ENCODE measurements at regions not wholly inside any gene's neighbourhood (a gene's known extent, or its start where the extent isn't known, plus 50 kb on each side); places are given as distances from the start of the nearest gene placed in this dataset.

GRCh38 chr12:66786531-66787308, 107.8 kb upstream of the GRIP1 start:
- intact Hi-C loops (cut with micrococcal nuclease): no loop called here
- no peak for ATAC-seq
- Mint-ChIP-seq H3K9me3 (no peaks in the 10 kb centered on the region), H3K27ac (no peak overlapping the region), H3K4me1 (peaks cover 0 to 5% of the 10 kb centered on the region in 2 donors), H3K4me3 (no peak overlapping the region), H3K27me3 (ENCODE audit: low read depth in 2 of 2) (peaks cover 0 to 3% of the 10 kb centered on the region in 2 donors), H3K36me3 (no peaks in the 10 kb centered on the region)
- no peak for DNase-seq
- H3K27me3 ChIP-seq (ENCODE audit: control insufficient read depth, insufficient read depth, low read length): no peaks in the 10 kb centered on the region
- no peak overlapping the region for H3K27ac ChIP-seq (ENCODE audit: low read length)
- no peak overlapping the region for H3K4me3 ChIP-seq (ENCODE audit: low read length)
- no peaks in the 10 kb centered on the region for H3K4me1 ChIP-seq (ENCODE audit: control insufficient read depth, insufficient read depth, low read length)
- TF ChIP-seq CTCF (IDR thresholded peaks at IDR 0.05): no peak
- H3K36me3 ChIP-seq (ENCODE audit: control insufficient read depth, insufficient read depth, low read length): no peaks in the 10 kb centered on the region
- no peaks in the 10 kb centered on the region for H3K9me3 ChIP-seq (ENCODE audit: control insufficient read depth, insufficient read depth, low read length)
- 78% methylated on average over 3 of the region's 4 CpGs for WGBS (ENCODE audit: insufficient coverage)

GRCh38 chr12:66799551-66799950, 120.7 kb upstream of the GRIP1 start:
- Histone ChIP-seq H3K4me3 (ENCODE audit: low read length) (no peak overlapping the region), H3K36me3 (ENCODE audit: control insufficient read depth, insufficient read depth, low read length) (no peaks in the 10 kb centered on the region), H3K4me1 (ENCODE audit: control insufficient read depth, insufficient read depth, low read length) (no peaks in the 10 kb centered on the region), H3K9me3 (ENCODE audit: control insufficient read depth, insufficient read depth, low read length) (no peaks in the 10 kb centered on the region), H3K27me3 (ENCODE audit: control insufficient read depth, insufficient read depth, low read length) (no peaks in the 10 kb centered on the region), H3K27ac (ENCODE audit: low read length) (no peak overlapping the region)
- DNase-seq: no peak
- H3K9me3 Mint-ChIP-seq: no peaks in the 10 kb centered on the region
- H3K27me3 Mint-ChIP-seq (ENCODE audit: low read depth in 2 of 2): peaks cover 9 to 15% of the 10 kb centered on the region in 2 donors
- no peaks in the 10 kb centered on the region for H3K36me3 Mint-ChIP-seq
- intact Hi-C loops (cut with micrococcal nuclease): no loop called here
- H3K27ac Mint-ChIP-seq: no peak overlapping the region
- peaks cover 6% of the 10 kb centered on the region in 2 donors for H3K4me1 Mint-ChIP-seq
- TF ChIP-seq CTCF (IDR thresholded peaks at IDR 0.05): no peak
- no peak for ATAC-seq
- no peak overlapping the region for H3K4me3 Mint-ChIP-seq
- WGBS (ENCODE audit: insufficient coverage): 100% methylated on average over 1 of the region's 2 CpGs

GRCh38 chr12:66800046-66800445, 121.2 kb upstream of the GRIP1 start:
- peaks cover 6% of the 10 kb centered on the region in 2 donors for H3K4me1 Mint-ChIP-seq
- no peak overlapping the region for H3K27ac ChIP-seq (ENCODE audit: low read length)
- H3K4me1 ChIP-seq (ENCODE audit: control insufficient read depth, insufficient read depth, low read length): no peaks in the 10 kb centered on the region
- ATAC-seq: no peak
- no peak overlapping the region for H3K4me3 Mint-ChIP-seq
- no peaks in the 10 kb centered on the region for H3K36me3 Mint-ChIP-seq
- H3K9me3 ChIP-seq (ENCODE audit: control insufficient read depth, insufficient read depth, low read length): no peaks in the 10 kb centered on the region
- no peak for DNase-seq
- no peaks in the 10 kb centered on the region for H3K36me3 ChIP-seq (ENCODE audit: control insufficient read depth, insufficient read depth, low read length)
- peaks cover 9 to 20% of the 10 kb centered on the region in 2 donors for H3K27me3 Mint-ChIP-seq (ENCODE audit: low read depth in 2 of 2)
- TF ChIP-seq CTCF (IDR thresholded peaks at IDR 0.05): no peak
- H3K4me3 ChIP-seq (ENCODE audit: low read length): no peak overlapping the region
- intact Hi-C loops (cut with micrococcal nuclease): no loop called here
- no peaks in the 10 kb centered on the region for H3K27me3 ChIP-seq (ENCODE audit: control insufficient read depth, insufficient read depth, low read length)
- WGBS (ENCODE audit: insufficient coverage): 100% methylated on average over 1 of the region's 1 CpG
- no peak overlapping the region for H3K27ac Mint-ChIP-seq
- H3K9me3 Mint-ChIP-seq: no peaks in the 10 kb centered on the region

- no peaks in the 10 kb centered on the region for H3K36me3 ChIP-seq (ENCODE audit: control insufficient read depth, insufficient read depth, low read length)
- 87% methylated on average over 14 of the region's 14 CpGs for WGBS (ENCODE audit: insufficient coverage)
These were observed 125.1 kb upstream of the GRIP1 start for GRCh38 chr12:66803930-66804329.

More at GRCh38 chr12:66803930-66804329, 125.1 kb upstream of the GRIP1 start:
- H3K4me1 Mint-ChIP-seq: peaks cover 18 to 22% of the 10 kb centered on the region in 2 donors
- H3K9me3 ChIP-seq (ENCODE audit: control insufficient read depth, insufficient read depth, low read length): no peaks in the 10 kb centered on the region
- ATAC-seq (no peak), DNase-seq (no peak)
- TF ChIP-seq CTCF (IDR thresholded peaks at IDR 0.05): no peak
- intact Hi-C loops (cut with micrococcal nuclease): no loop called here
- no peak overlapping the region for H3K4me3 ChIP-seq (ENCODE audit: low read length)
- no peaks in the 10 kb centered on the region for H3K36me3 Mint-ChIP-seq
- no peak overlapping the region for H3K4me3 Mint-ChIP-seq
- H3K27ac Mint-ChIP-seq: no peak overlapping the region
- no peaks in the 10 kb centered on the region for H3K27me3 ChIP-seq (ENCODE audit: control insufficient read depth, insufficient read depth, low read length)
- no peaks in the 10 kb centered on the region for H3K9me3 Mint-ChIP-seq
- H3K27me3 Mint-ChIP-seq (ENCODE audit: low read depth in 2 of 2): peaks cover 9 to 27% of the 10 kb centered on the region in 2 donors
- H3K4me1 ChIP-seq (ENCODE audit: control insufficient read depth, insufficient read depth, low read length): no peaks in the 10 kb centered on the region
- H3K27ac ChIP-seq (ENCODE audit: low read length): no peak overlapping the region
